GM12878 (cell line): ENCODE measurements at regions not wholly inside any gene's neighbourhood (a gene's known extent, or its start where the extent isn't known, plus 50 kb on each side); places are given as distances from the start of the nearest gene placed in this dataset.

Source experiments
- ATAC-seq: fragments of 200-7000 bp; cut with Tn5 transposase; 3 replicates; pipeline ENCODE4 v1.9.1; 2020; ENCODE audit warnings: mild to moderate bottlenecking, moderate library complexity
- BruUV-seq: library from RNA; stranded (reverse); fragments of 400-500 nt; replicated peaks from 2 replicates; lab custom pipeline; 2021; lab: Mats Ljungman, UMichigan
- CTCF ChIA-PET: fragments of 300-600 bp; sonication (Branson Sonifier 250); formaldehyde crosslinking; extraction: SDS; loops from one replicate; lab custom pipeline; 2021; ENCODE audit warnings: inconsistent platforms; lab: Yijun Ruan, JAX
- POLR2A ChIA-PET: fragments of 350-600 bp; formaldehyde crosslinking; extraction: SDS; loops from one replicate; lab custom pipeline; 2021; ENCODE audit warnings: inconsistent platforms; lab: Charles Lee
- RAD21 ChIA-PET: fragments of 300-600 bp; sonication (Branson Sonifier 250); formaldehyde crosslinking; loops from one replicate; lab custom pipeline; 2023; ENCODE audit warnings: antibody characterized with exemption; ENCODE audit not compliant: unreplicated experiment; lab: Charles Lee
- SMC1A ChIA-PET: fragments of 300-600 bp; sonication (Branson Sonifier 250); formaldehyde crosslinking; loops from one replicate; lab custom pipeline; 2023; ENCODE audit not compliant: unreplicated experiment, uncharacterized antibody; lab: Charles Lee
- DNase-seq: peaks from one replicate; pipeline ENCODE4 v3.0.0-alpha.2; 2011; ENCODE audit warnings: low read depth, low spot score
- FAIRE-seq: peaks from 3 replicates; lab custom pipeline; 2011; peaks lifted over from hg19 to GRCh38; lab: Jason Lieb, UNC
- H2AFZ ChIP-seq: 2 replicates; pipeline ENCODE4 v1.6.0; 2011; ENCODE audit warnings: low read depth, low read length, control low read depth; ENCODE audit not compliant: control insufficient read depth
- H3K27ac ChIP-seq: 2 replicates; pipeline ENCODE4 v1.5.1; 2011; ENCODE audit warnings: control low read depth; ENCODE audit not compliant: control insufficient read depth, insufficient read depth
- H3K27me3 ChIP-seq, 2 experiments: replicated peaks in 1 of 2; 2 replicates each; pipeline versions ENCODE4 v1.6.0 to v1.6.1; 2011; ENCODE audit warnings: low read length in 1 of 2; ENCODE audit not compliant: control insufficient read depth in 2 of 2, insufficient read depth in 2 of 2
- H3K36me3 ChIP-seq, 2 experiments: 2 replicates each; pipeline ENCODE4 v1.5.1; 2011; ENCODE audit warnings: low read length in 1 of 2; ENCODE audit not compliant: control insufficient read depth in 2 of 2, insufficient read depth in 2 of 2
- H3K4me1 ChIP-seq: 2 replicates; pipeline ENCODE4 v1.6.1; 2011; ENCODE audit warnings: mild to moderate bottlenecking, low read length, moderate library complexity, mixed read lengths; ENCODE audit not compliant: control insufficient read depth, insufficient read depth
- H3K4me2 ChIP-seq: 2 replicates; pipeline ENCODE4 v1.6.0; 2011; ENCODE audit warnings: control low read depth; ENCODE audit not compliant: control insufficient read depth, insufficient read depth
- H3K4me3 ChIP-seq: fragments of 200-600 bp; sonication (generic); 2 replicates; pipeline ENCODE4 v1.5.1; 2016
- H3K79me2 ChIP-seq: 2 replicates; pipeline ENCODE4 v1.6.0; 2011; ENCODE audit warnings: low read length; ENCODE audit not compliant: control insufficient read depth, insufficient read depth
- H3K9ac ChIP-seq: 2 replicates; pipeline ENCODE4 v1.8.0; 2011; ENCODE audit warnings: low read length, control low read depth, mixed read lengths; ENCODE audit not compliant: control insufficient read depth, insufficient read depth
- H3K9me3 ChIP-seq: replicated peaks from 3 replicates; pipeline ENCODE4 v1.5.1; 2011; ENCODE audit warnings: mild to moderate bottlenecking, low read length; ENCODE audit not compliant: control insufficient read depth, insufficient read depth
- H4K20me1 ChIP-seq: 2 replicates; pipeline ENCODE4 v1.6.0; 2011; ENCODE audit not compliant: control insufficient read depth, insufficient read depth
- BHLHE40 ChIP-seq, 2 experiments: fragments of 450-650 bp in 1 of 2; IDR thresholded peaks; 2 replicates each; pipeline ENCODE4 v1.6.1; 2011 to 2017; ENCODE audit warnings: low read depth in 2 of 2, borderline replicate concordance in 1 of 2, improper control_type of control experiment in 1 of 2, low read length in 1 of 2, mild to moderate bottlenecking in 1 of 2
- BRCA1 ChIP-seq: IDR thresholded peaks from 2 replicates; pipeline ENCODE4 v1.6.1; 2011; ENCODE audit warnings: low read depth, low read length, improper control_type of control experiment
- CHD4 ChIP-seq: fragments of 200-600 bp; sonication (generic); IDR thresholded peaks from 2 replicates; pipeline ENCODE4 v1.6.1; 2016; ENCODE audit warnings: mild to moderate bottlenecking
- DPF2 ChIP-seq: fragments of 450-650 bp; IDR thresholded peaks from 2 replicates; pipeline ENCODE4 v1.6.1; 2017; ENCODE audit warnings: mild to moderate bottlenecking
- EGR1 ChIP-seq, 2 experiments: IDR thresholded peaks; 1 replicate in 1 of 2; 2 replicates in 1 of 2; pipeline ENCODE4 v1.6.1; 2011 to 2012; ENCODE audit warnings: low read depth in 2 of 2, low read length in 2 of 2, borderline replicate concordance in 1 of 2, mild to moderate bottlenecking in 1 of 2, moderate library complexity in 1 of 2
- ESRRA ChIP-seq: IDR thresholded peaks from 2 replicates; pipeline ENCODE4 v1.6.1; 2012; ENCODE audit warnings: mild to moderate bottlenecking, low read length, improper control_type of control experiment
- IKZF1 ChIP-seq: fragments of 450-650 bp; conservative IDR thresholded peaks from 2 replicates; pipeline ENCODE4 v1.6.1; 2017; ENCODE audit warnings: antibody characterized with exemption, mild to moderate bottlenecking
- KLF5 ChIP-seq: fragments of 450-650 bp; IDR thresholded peaks from 2 replicates; pipeline ENCODE4 v1.6.1; 2014; ENCODE audit warnings: mild to moderate bottlenecking; ENCODE audit not compliant: partially characterized antibody
- NFXL1 ChIP-seq: fragments of 450-650 bp; IDR thresholded peaks from 2 replicates; pipeline ENCODE4 v1.6.1; 2017; ENCODE audit warnings: antibody characterized with exemption, mild to moderate bottlenecking, borderline replicate concordance
- NFYA ChIP-seq: IDR thresholded peaks from 2 replicates; pipeline ENCODE4 v1.6.1; 2011; ENCODE audit warnings: low read depth, mild to moderate bottlenecking, low read length, improper control_type of control experiment, borderline replicate concordance
- PAX8 ChIP-seq: fragments of 450-650 bp; IDR thresholded peaks from 2 replicates; pipeline ENCODE4 v1.6.1; 2017; ENCODE audit warnings: mild to moderate bottlenecking, moderate library complexity
- RUNX3 ChIP-seq: IDR thresholded peaks from 2 replicates; pipeline ENCODE4 v1.6.1; 2012; ENCODE audit warnings: low read length, inconsistent platforms
- SMC3 ChIP-seq: IDR thresholded peaks from 2 replicates; pipeline ENCODE4 v1.6.1; 2011; ENCODE audit warnings: low read length, improper control_type of control experiment, borderline replicate concordance
- SPI1 ChIP-seq: IDR thresholded peaks from 2 replicates; pipeline ENCODE4 v1.6.1; 2011; ENCODE audit warnings: low read depth, mild to moderate bottlenecking, low read length, moderate library complexity, borderline replicate concordance; ENCODE audit not compliant: insufficient read depth
- TBL1XR1 ChIP-seq: IDR thresholded peaks from 2 replicates; pipeline ENCODE4 v1.6.1; 2012; ENCODE audit warnings: low read depth, low read length, improper control_type of control experiment
- TCF3 ChIP-seq: IDR thresholded peaks from 2 replicates; pipeline ENCODE4 v1.6.1; 2012; ENCODE audit warnings: low read depth, mild to moderate bottlenecking, low read length, borderline replicate concordance; ENCODE audit not compliant: insufficient read depth
- ZNF24 ChIP-seq: fragments of 450-650 bp; IDR thresholded peaks from 2 replicates; pipeline ENCODE4 v1.6.1; 2017; ENCODE audit warnings: antibody characterized with exemption, mild to moderate bottlenecking
- ZNF274 ChIP-seq: IDR thresholded peaks from one replicate; pipeline ENCODE4 v1.8.0; 2011; ENCODE audit not compliant: insufficient read length, insufficient read depth
- WGBS: methylation state at CpG from one replicate; pipeline ENCODE4 v1.1.6; 2016; ENCODE audit warnings: low lambda C conversion rate; ENCODE audit not compliant: insufficient replicate concordance, insufficient coverage; ENCODE audit errors: missing lambda C conversion rate; 5-methylcytosine and 5-hydroxymethylcytosine counted together
- in situ Hi-C: fragments of 300-500 bp; cut with MboI; formaldehyde crosslinking; loops from 9 replicates; pipeline ENCODE4 v1.14.3; 2018; ENCODE audit warnings: mixed read lengths
- intact Hi-C: fragments of 100-400 bp; cut with micrococcal nuclease; formaldehyde crosslinking; loops from one replicate; pipeline ENCODE4 v1.14.2; 2022; ENCODE audit not compliant: unreplicated experiment
- TF ChIP-seq, protein P1 (sequence below): fragments of 450-650 bp; IDR thresholded peaks from 2 replicates; pipeline ENCODE4 v1.6.1; 2017; ENCODE audit warnings: low read depth, mild to moderate bottlenecking, moderate library complexity

DNA sequence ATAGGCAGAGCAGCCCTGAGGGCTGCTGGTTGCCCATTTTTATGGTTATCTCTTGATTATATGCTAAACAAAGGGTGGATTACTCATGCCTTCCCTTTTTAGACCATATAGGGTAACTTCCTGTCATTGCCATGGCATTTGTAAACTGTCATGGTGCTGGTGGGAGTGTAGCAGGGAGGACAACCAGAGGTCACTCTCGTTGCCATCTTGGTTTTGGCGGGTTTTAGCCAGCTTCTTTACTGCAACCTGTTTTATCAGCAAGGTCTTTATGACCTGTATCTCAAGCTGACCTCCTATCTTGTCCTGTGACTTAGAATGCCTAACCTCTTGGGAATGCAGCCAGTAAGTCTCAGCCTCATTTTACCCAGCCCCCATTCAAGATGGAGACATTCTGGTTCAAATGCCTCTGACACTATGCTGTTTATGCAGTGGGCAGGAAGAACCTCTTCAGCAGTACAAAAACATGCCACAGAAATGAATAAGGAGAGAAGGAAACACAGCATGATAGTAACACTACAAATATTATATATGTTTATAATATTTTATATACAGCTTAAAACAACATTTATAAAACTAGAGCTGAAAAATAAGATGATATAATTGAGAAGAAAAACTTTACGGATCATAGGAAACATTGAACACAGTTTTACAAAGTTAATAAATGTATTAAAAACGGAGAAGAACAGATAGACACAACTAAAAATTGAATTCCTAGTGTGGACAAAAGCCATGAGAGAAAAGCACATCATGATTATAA is 58.9 kb upstream of the SAMD5 start:
- Histone ChIP-seq H3K36me3 (no peaks in the 10 kb centered on the region), H3K4me1 (no peaks in the 10 kb centered on the region), H2AFZ (no peak overlapping the region), H3K27ac (no peak overlapping the region), H3K9me3 (no peaks in the 10 kb centered on the region), H3K79me2 (no peaks in the 10 kb centered on the region), H4K20me1 (no peaks in the 10 kb centered on the region), H3K4me3 (no peak overlapping the region), H3K4me2 (no peak overlapping the region), H3K27me3 (no peaks in the 10 kb centered on the region), H3K9ac (no peak overlapping the region)
- SMC1A ChIA-PET = no interaction called here
- RAD21 ChIA-PET = no interaction called here
- FAIRE-seq (no peak), DNase-seq (no peak), ATAC-seq (no peak)
- BruUV-seq = no TSS peak
- in situ Hi-C loops = no loop called here
- WGBS = 27% methylated on average over 4 of the region's 4 CpGs
- TF ChIP-seq SMC3 = no peak
- TF ChIP-seq BRCA1 = no peak
- no peak for TF ChIP-seq PAX8
- no peak for TF ChIP-seq NFXL1
- TF ChIP-seq IKZF1 = no peak
- TF ChIP-seq NFYA = no peak
- no peak for TF ChIP-seq TCF3
- no peak for TF ChIP-seq KLF5
- TF ChIP-seq BHLHE40 (IDR thresholded peaks at IDR 0.05; ENCODE audit: borderline replicate concordance in 1 of 2, low read depth in 2 of 2, low read length in 1 of 2) = no peak
- TF ChIP-seq, protein P1, sequence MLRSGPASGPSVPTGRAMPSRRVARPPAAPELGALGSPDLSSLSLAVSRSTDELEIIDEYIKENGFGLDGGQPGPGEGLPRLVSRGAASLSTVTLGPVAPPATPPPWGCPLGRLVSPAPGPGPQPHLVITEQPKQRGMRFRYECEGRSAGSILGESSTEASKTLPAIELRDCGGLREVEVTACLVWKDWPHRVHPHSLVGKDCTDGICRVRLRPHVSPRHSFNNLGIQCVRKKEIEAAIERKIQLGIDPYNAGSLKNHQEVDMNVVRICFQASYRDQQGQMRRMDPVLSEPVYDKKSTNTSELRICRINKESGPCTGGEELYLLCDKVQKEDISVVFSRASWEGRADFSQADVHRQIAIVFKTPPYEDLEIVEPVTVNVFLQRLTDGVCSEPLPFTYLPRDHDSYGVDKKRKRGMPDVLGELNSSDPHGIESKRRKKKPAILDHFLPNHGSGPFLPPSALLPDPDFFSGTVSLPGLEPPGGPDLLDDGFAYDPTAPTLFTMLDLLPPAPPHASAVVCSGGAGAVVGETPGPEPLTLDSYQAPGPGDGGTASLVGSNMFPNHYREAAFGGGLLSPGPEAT = no peak
- TF ChIP-seq TBL1XR1 = no peak
- TF ChIP-seq CHD4 = no peak
- no peak for TF ChIP-seq SPI1
- no peak for TF ChIP-seq EGR1 (IDR thresholded peaks at IDR 0.05; ENCODE audit: borderline replicate concordance in 1 of 2, low read depth in 2 of 2, low read length in 2 of 2)
- no peak for TF ChIP-seq ESRRA
- no peak for TF ChIP-seq RUNX3
- no peak for TF ChIP-seq DPF2
- TF ChIP-seq ZNF274 = no peak
- no peak for TF ChIP-seq ZNF24
- POLR2A ChIA-PET = interaction anchor here (0.6 kb wide), 1 partner anchor 14 kb away, joined by 6 read pairs; no protein-coding TSS in a partner anchor
- intact Hi-C loops = no loop called here
- CTCF ChIA-PET = no interaction called here
